ENCODE measurements at regions not wholly inside any gene's neighbourhood (a gene's known extent, or its start where the extent isn't known, plus 50 kb on each side); places are given as distances from the start of the nearest gene placed in this dataset.

- Mint-ChIP-seq H3K36me3 (no peaks in the 10 kb centered on the region), H3K27me3 (ENCODE audit: insufficient read depth, low read depth) (peaks cover 2% of the 10 kb centered on the region), H3K27ac (no peak overlapping the region), H3K4me1 (no peaks in the 10 kb centered on the region), H3K9me3 (no peaks in the 10 kb centered on the region), H3K4me3 (no peak overlapping the region)
- H3K27me3 ChIP-seq: no peaks in the 10 kb centered on the region
- H4K20me1 ChIP-seq (ENCODE audit: low read depth): no peaks in the 10 kb centered on the region
- H3K9me3 ChIP-seq (ENCODE audit: low read depth): no peaks in the 10 kb centered on the region
- no peak for DNase-seq (ENCODE audit: low spot score)
- no peak overlapping the region for H3K4me2 ChIP-seq
- no peaks in the 10 kb centered on the region for H3K4me1 ChIP-seq
- no peaks in the 10 kb centered on the region for H3K79me2 ChIP-seq (ENCODE audit: low read depth)
- no peaks in the 10 kb centered on the region for H3F3A ChIP-seq (ENCODE audit: low read depth)
- no peak overlapping the region for H3K4me3 ChIP-seq
- H3K27ac ChIP-seq: no peak overlapping the region
- H3K36me3 ChIP-seq: no peaks in the 10 kb centered on the region
- TF ChIP-seq CTCF (IDR thresholded peaks at IDR 0.05) (no peak), EZH2phosphoT487 (IDR thresholded peaks at IDR 0.05) (no peak), EZH2 (IDR thresholded peaks at IDR 0.05) (no peak)
- H2AFZ ChIP-seq (replicated peaks): no peak overlapping the region
- H3K9ac ChIP-seq: no peak overlapping the region
These were observed 849.8 kb upstream of the CDH6 start for GRCh38 chr5:30343707-30344106.

GRCh38 chr5:30341466-30341865, 852.0 kb upstream of the CDH6 start:
- Histone ChIP-seq H3K9me3 (ENCODE audit: low read depth) (no peaks in the 10 kb centered on the region), H3K4me2 (no peak overlapping the region), H3K27me3 (no peaks in the 10 kb centered on the region), H3K9ac (no peak overlapping the region), H3K79me2 (ENCODE audit: low read depth) (no peaks in the 10 kb centered on the region), H3K4me1 (no peaks in the 10 kb centered on the region), H3K27ac (no peak overlapping the region), H3K36me3 (no peaks in the 10 kb centered on the region), H3F3A (ENCODE audit: low read depth) (no peaks in the 10 kb centered on the region), H3K4me3 (no peak overlapping the region), H2AFZ (replicated peaks) (no peak overlapping the region), H4K20me1 (ENCODE audit: low read depth) (no peaks in the 10 kb centered on the region)
- Mint-ChIP-seq H3K4me3 (no peak overlapping the region), H3K27ac (no peak overlapping the region), H3K36me3 (no peaks in the 10 kb centered on the region), H3K9me3 (no peaks in the 10 kb centered on the region), H3K4me1 (no peaks in the 10 kb centered on the region), H3K27me3 (ENCODE audit: insufficient read depth, low read depth) (peaks cover 2% of the 10 kb centered on the region)
- no peak for DNase-seq (ENCODE audit: low spot score)
- TF ChIP-seq EZH2 (IDR thresholded peaks at IDR 0.05) (no peak), EZH2phosphoT487 (IDR thresholded peaks at IDR 0.05) (no peak)

GRCh38 chr5:30337084-30337573, 856.4 kb upstream of the CDH6 start:
- Histone ChIP-seq H3K9me3 (ENCODE audit: low read depth) (no peaks in the 10 kb centered on the region), H3K36me3 (no peaks in the 10 kb centered on the region), H2AFZ (replicated peaks) (no peak overlapping the region), H3K4me1 (no peaks in the 10 kb centered on the region), H4K20me1 (ENCODE audit: low read depth) (no peaks in the 10 kb centered on the region), H3K4me3 (no peak overlapping the region), H3K4me2 (no peak overlapping the region), H3K27me3 (no peaks in the 10 kb centered on the region), H3K9ac (no peak overlapping the region), H3F3A (ENCODE audit: low read depth) (no peaks in the 10 kb centered on the region), H3K79me2 (ENCODE audit: low read depth) (no peaks in the 10 kb centered on the region), H3K27ac (no peak overlapping the region)
- no peak overlapping the region for H3K4me3 Mint-ChIP-seq
- H3K36me3 Mint-ChIP-seq: no peaks in the 10 kb centered on the region
- no peak overlapping the region for H3K27ac Mint-ChIP-seq
- H3K4me1 Mint-ChIP-seq: no peaks in the 10 kb centered on the region
- H3K27me3 Mint-ChIP-seq (ENCODE audit: insufficient read depth, low read depth): no peaks in the 10 kb centered on the region
- no peak for TF ChIP-seq EZH2 (IDR thresholded peaks at IDR 0.05)
- no peak for TF ChIP-seq EZH2phosphoT487 (IDR thresholded peaks at IDR 0.05)
- no peak for TF ChIP-seq CTCF (IDR thresholded peaks at IDR 0.05)
- peaks cover 2% of the 10 kb centered on the region for H3K9me3 Mint-ChIP-seq
- no peak for DNase-seq (ENCODE audit: low spot score)

- no peak overlapping the region for H3K27ac Mint-ChIP-seq
- no peaks in the 10 kb centered on the region for H3K36me3 Mint-ChIP-seq
- no peak for TF ChIP-seq EZH2 (IDR thresholded peaks at IDR 0.05)
- no peak for TF ChIP-seq EZH2phosphoT487 (IDR thresholded peaks at IDR 0.05)
- TF ChIP-seq CTCF (IDR thresholded peaks at IDR 0.05): no peak
- Histone ChIP-seq H3K4me2 (no peak overlapping the region), H4K20me1 (ENCODE audit: low read depth) (no peaks in the 10 kb centered on the region), H3K9me3 (ENCODE audit: low read depth) (no peaks in the 10 kb centered on the region), H3K36me3 (no peaks in the 10 kb centered on the region), H3K27me3 (no peaks in the 10 kb centered on the region), H3K4me3 (no peak overlapping the region), H2AFZ (replicated peaks) (no peak overlapping the region), H3F3A (ENCODE audit: low read depth) (no peaks in the 10 kb centered on the region), H3K27ac (no peak overlapping the region), H3K79me2 (ENCODE audit: low read depth) (no peaks in the 10 kb centered on the region), H3K9ac (no peak overlapping the region), H3K4me1 (no peaks in the 10 kb centered on the region)
- H3K4me1 Mint-ChIP-seq: no peaks in the 10 kb centered on the region
- H3K9me3 Mint-ChIP-seq: peaks cover 2% of the 10 kb centered on the region
- no peak overlapping the region for H3K4me3 Mint-ChIP-seq
- no peaks in the 10 kb centered on the region for H3K27me3 Mint-ChIP-seq (ENCODE audit: insufficient read depth, low read depth)
- no peak for DNase-seq (ENCODE audit: low spot score)
These were observed 862.0 kb upstream of the CDH6 start for GRCh38 chr5:30331534-30331933.
